Neutrophil (primary cell): ENCODE measurements at regions not wholly inside any gene's neighbourhood (a gene's known extent, or its start where the extent isn't known, plus 50 kb on each side); places are given as distances from the start of the nearest gene placed in this dataset.

Experiments used
- H3K27ac ChIP-seq: fragments of 200-600 bp; sonication (generic); 2 replicates; pipeline ENCODE4 v1.5.1; 2016; ENCODE audit warnings: mild to moderate bottlenecking, moderate library complexity
- H3K27me3 ChIP-seq: fragments of 200-600 bp; sonication (generic); 2 replicates; pipeline ENCODE4 v1.6.0; 2016; ENCODE audit warnings: mild to moderate bottlenecking
- H3K36me3 ChIP-seq: fragments of 200-600 bp; sonication (generic); 2 replicates; pipeline ENCODE4 v1.5.1; 2017
- H3K4me1 ChIP-seq, 2 experiments: fragments of 200-600 bp in 1 of 2; sonication (generic) in 1 of 2; 1 replicate in 1 of 2; 2 replicates in 1 of 2; pipeline versions ENCODE4 v1.5.1 to v1.6.1; 2013 to 2016; ENCODE audit warnings: low read depth in 1 of 2, low read length in 1 of 2, mild to moderate bottlenecking in 1 of 2, moderate library complexity in 1 of 2; ENCODE audit not compliant: control insufficient read depth in 1 of 2, insufficient read depth in 1 of 2
- H3K4me3 ChIP-seq, 2 experiments: fragments of 200-600 bp in 1 of 2; sonication (generic) in 1 of 2; 1 replicate in 1 of 2; 2 replicates in 1 of 2; pipeline ENCODE4 v1.5.1; 2013 to 2016; ENCODE audit warnings: low read depth in 1 of 2, low read length in 1 of 2, mild to moderate bottlenecking in 1 of 2, moderate library complexity in 1 of 2
- H3K9me3 ChIP-seq: fragments of 200-600 bp; sonication (generic); 2 replicates; pipeline ENCODE4 v1.5.1; 2016
- CTCF ChIP-seq: fragments of 200-600 bp; sonication (generic); IDR thresholded peaks from 2 replicates; pipeline ENCODE4 v1.5.1; 2016; ENCODE audit warnings: antibody characterized with exemption

GRCh38 chr3:74410276-74410941, 204.1 kb downstream of the CNTN3 start:
- H3K27ac ChIP-seq, result no peak overlapping the region
- TF ChIP-seq CTCF, result no peak
- H3K4me1 ChIP-seq, result no peaks in the 10 kb centered on the region
- H3K27me3 ChIP-seq, result no peaks in the 10 kb centered on the region
- H3K9me3 ChIP-seq, result no peaks in the 10 kb centered on the region
- no peak overlapping the region for H3K4me3 ChIP-seq
- H3K36me3 ChIP-seq, result no peaks in the 10 kb centered on the region

GRCh38 chr3:74409066-74409465, 205.4 kb downstream of the CNTN3 start:
- TF ChIP-seq CTCF, result no peak
- no peaks in the 10 kb centered on the region for H3K36me3 ChIP-seq
- no peaks in the 10 kb centered on the region for H3K4me1 ChIP-seq
- no peaks in the 10 kb centered on the region for H3K9me3 ChIP-seq
- no peak overlapping the region for H3K27ac ChIP-seq
- no peak overlapping the region for H3K4me3 ChIP-seq
- H3K27me3 ChIP-seq, result no peaks in the 10 kb centered on the region

- no peak for TF ChIP-seq CTCF
- Histone ChIP-seq H3K27ac (no peak overlapping the region), H3K4me3 (no peak overlapping the region), H3K27me3 (no peaks in the 10 kb centered on the region), H3K9me3 (no peaks in the 10 kb centered on the region), H3K36me3 (no peaks in the 10 kb centered on the region), H3K4me1 (no peaks in the 10 kb centered on the region)
Measured at GRCh38 chr3:74403307-74403706, 211.2 kb downstream of the CNTN3 start.

GRCh38 chr3:74402821-74403220, 211.6 kb downstream of the CNTN3 start:
- Histone ChIP-seq H3K36me3 (no peaks in the 10 kb centered on the region), H3K4me3 (no peak overlapping the region), H3K9me3 (no peaks in the 10 kb centered on the region), H3K27me3 (no peaks in the 10 kb centered on the region), H3K27ac (no peak overlapping the region), H3K4me1 (no peaks in the 10 kb centered on the region)
- TF ChIP-seq CTCF, result no peak

GRCh38 chr3:74393426-74393825, 221.0 kb downstream of the CNTN3 start:
- H3K9me3 ChIP-seq, result no peaks in the 10 kb centered on the region
- H3K27me3 ChIP-seq, result no peaks in the 10 kb centered on the region
- H3K27ac ChIP-seq, result no peak overlapping the region
- TF ChIP-seq CTCF, result no peak
- H3K4me1 ChIP-seq, result no peaks in the 10 kb centered on the region
- no peak overlapping the region for H3K4me3 ChIP-seq
- no peaks in the 10 kb centered on the region for H3K36me3 ChIP-seq
